HG02610 (cell line): ENCODE measurements at regions not wholly inside any gene's neighbourhood (a gene's known extent, or its start where the extent isn't known, plus 50 kb on each side); places are given as distances from the start of the nearest gene placed in this dataset.
A peak's percentile ranks its signal among the peaks of the same experiment; 100 is the strongest.

Source experiments
- ATAC-seq: cut with Tn5 transposase; IDR thresholded peaks from one replicate; pipeline ENCODE4 v1.9.1; 2021; ENCODE audit warnings: mild to moderate bottlenecking, moderate library complexity; ENCODE audit not compliant: unreplicated experiment

- no peak for ATAC-seq
Observed at GRCh38 chr13:81762449-81762848, 1421.5 kb upstream of the SPRY2 start.

GRCh38 chr13:81760316-81760715 lies 1419.4 kb upstream of the SPRY2 start:
- no peak for ATAC-seq

GRCh38 chr13:81757348-81757970 lies 1416.5 kb upstream of the SPRY2 start:
- no peak for ATAC-seq

GRCh38 chr13:81745391-81745790 lies 1404.5 kb upstream of the SPRY2 start:
- no peak for ATAC-seq

GRCh38 chr13:81738364-81738763 lies 1397.4 kb upstream of the SPRY2 start:
- no peak for ATAC-seq

- no peak for ATAC-seq
Observed at GRCh38 chr13:81726037-81726726, 1385.3 kb upstream of the SPRY2 start.

- ATAC-seq = no peak
Observed at GRCh38 chr13:81722456-81722855, 1381.5 kb upstream of the SPRY2 start.

GRCh38 chr13:81721400-81721799 lies 1380.5 kb upstream of the SPRY2 start:
- no peak for ATAC-seq

GRCh38 chr13:81714513-81714912 lies 1373.6 kb upstream of the SPRY2 start:
- no peak for ATAC-seq

- ATAC-seq = no peak
Observed at GRCh38 chr13:81713201-81713600, 1372.3 kb upstream of the SPRY2 start.

- ATAC-seq = no peak
Observed at GRCh38 chr13:81697826-81698225, 1356.9 kb upstream of the SPRY2 start.

GRCh38 chr13:81686877-81687276 lies 1346.0 kb upstream of the SPRY2 start:
- no peak for ATAC-seq

GRCh38 chr13:81683521-81683920 lies 1342.6 kb upstream of the SPRY2 start:
- no peak for ATAC-seq

GRCh38 chr13:81682081-81682630 lies 1341.2 kb upstream of the SPRY2 start:
- ATAC-seq = no peak

- ATAC-seq = no peak
Observed at GRCh38 chr13:81677857-81678256, 1336.9 kb upstream of the SPRY2 start.

GRCh38 chr13:81676008-81676407 lies 1335.1 kb upstream of the SPRY2 start:
- no peak for ATAC-seq

- ATAC-seq = no peak
Observed at GRCh38 chr13:81671064-81671463, 1330.1 kb upstream of the SPRY2 start.

GRCh38 chr13:81670048-81670447 lies 1329.1 kb upstream of the SPRY2 start:
- no peak for ATAC-seq

GRCh38 chr13:81664872-81665271 lies 1323.9 kb upstream of the SPRY2 start:
- ATAC-seq = peak; percentile 55

GRCh38 chr13:81659984-81660383 lies 1319.1 kb upstream of the SPRY2 start:
- no peak for ATAC-seq

- no peak for ATAC-seq
Observed at GRCh38 chr13:81658598-81659370, 1317.9 kb upstream of the SPRY2 start.
